G401.6 (cell line): ENCODE measurements at regions not wholly inside any gene's neighbourhood (a gene's known extent, or its start where the extent isn't known, plus 50 kb on each side); places are given as distances from the start of the nearest gene placed in this dataset.

ENCODE experiments used
- FAIRE-seq: peaks from 2 replicates; lab custom pipeline; 2012; peaks lifted over from hg19 to GRCh38; lab: Jason Lieb, UNC

DNA sequence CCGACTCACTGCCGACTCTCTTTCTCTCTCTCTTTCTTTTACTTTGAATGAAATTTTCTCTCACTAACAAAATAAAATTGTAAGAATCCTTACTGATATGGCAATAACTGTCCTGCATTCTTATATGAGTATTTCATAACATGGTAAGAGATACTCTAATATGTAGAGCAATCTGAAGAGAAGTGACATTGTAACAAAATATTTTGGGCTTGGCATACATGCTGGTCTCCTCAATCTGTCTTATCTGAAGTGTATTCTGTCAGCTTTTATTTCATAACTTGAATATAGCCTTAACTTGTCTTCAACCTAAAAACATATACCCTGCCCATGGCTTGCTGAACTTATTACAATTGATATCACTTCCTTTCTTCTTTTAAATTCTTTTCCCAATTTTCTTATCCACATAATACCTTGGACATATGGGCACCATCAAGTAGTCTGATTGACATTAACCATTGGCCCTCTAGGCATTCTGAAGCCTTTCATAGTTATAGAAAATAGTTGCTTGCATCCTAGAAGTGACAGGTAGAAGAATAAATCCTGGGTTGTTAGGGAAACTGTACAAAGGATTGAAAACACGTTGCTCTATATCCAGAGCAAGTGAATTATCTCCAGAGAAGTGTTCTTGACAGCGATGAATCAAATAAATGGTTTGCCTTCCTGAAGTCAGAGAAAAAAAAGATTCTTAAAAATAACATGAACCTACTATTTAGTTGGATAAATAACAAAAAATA lies 537.6 kb upstream of the TYRP1 start:
- no peak for FAIRE-seq

DNA sequence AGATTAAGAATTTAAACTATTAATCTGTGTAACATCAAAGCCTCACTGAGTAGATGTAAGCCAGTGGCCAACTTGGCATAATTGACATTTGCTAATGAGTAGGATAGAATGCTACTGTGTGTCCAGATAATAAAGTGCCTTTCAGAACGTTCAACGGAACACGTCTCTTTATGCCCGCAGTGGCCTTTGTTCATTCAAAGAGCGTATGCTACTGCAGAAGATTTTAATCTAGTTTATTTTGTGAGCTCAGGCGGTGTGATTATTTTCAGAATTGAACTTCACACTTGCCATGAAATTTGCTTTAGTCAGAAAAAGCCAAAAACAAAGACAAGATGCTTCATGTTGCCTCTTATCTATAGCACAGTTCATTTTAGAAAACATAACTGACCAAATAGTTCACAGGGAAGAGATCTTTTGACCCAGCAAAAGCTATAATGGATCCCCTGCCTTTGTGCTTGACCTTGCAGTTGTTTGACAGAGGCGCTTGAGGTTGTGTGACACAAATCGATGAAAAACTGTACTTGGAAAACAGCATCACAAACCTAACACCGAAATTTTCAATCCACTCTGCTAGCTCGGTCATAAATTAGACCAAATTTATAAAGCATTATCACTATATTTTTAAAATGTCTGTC lies 530.9 kb upstream of the TYRP1 start:
- FAIRE-seq: no peak

DNA sequence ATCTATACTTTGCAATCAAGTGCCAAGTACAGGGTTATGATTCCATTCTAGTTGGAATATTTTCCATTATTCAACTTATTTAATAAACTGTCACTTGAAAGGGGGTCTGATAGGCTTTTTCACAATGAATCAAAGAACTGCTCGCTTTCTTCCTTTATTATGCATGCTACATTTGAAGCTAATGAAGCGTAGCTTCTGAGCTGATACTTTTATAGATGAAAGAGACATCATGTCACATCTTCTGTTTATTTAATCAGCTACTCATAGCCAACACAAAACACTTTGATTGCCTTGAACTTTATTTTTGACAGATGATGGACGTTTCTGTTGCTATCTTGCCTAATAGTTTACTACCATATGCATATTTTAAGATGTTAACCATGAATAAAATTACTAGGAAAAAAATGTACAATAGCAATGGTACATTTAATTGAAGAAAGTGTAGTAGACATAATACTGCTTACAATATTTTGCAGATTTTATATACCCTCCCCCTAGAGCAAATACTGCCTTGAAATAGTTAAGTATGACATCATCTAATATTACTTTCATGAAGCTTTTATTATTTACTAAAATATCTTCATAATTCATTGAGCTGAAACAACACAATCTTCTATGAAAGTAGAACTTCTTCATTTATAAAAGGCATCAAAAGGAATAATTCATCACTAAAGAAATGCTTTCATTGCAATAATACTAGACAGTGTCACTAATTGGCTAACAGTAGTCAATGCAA lies 529.3 kb upstream of the TYRP1 start:
- no peak for FAIRE-seq

DNA sequence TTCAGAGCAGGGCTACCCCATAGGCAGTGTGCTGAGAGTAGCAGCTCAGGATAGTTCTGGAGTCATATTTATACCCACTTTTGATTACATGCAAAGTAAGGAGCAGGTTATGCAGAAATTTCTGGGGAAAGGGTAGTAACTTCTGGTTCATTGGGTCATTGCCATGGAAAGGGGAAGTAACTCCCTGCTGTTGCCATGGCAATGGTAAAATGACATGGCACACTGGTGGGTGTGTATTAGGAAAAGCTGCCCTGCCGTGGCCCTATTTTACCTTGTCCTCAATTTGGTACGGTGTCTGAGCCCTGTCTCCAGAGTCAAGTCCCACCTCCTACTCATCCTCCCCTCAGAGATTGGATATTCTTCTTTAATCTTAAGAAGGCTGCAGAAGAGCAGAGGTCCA lies 526.7 kb upstream of the TYRP1 start:
- no peak for FAIRE-seq

DNA sequence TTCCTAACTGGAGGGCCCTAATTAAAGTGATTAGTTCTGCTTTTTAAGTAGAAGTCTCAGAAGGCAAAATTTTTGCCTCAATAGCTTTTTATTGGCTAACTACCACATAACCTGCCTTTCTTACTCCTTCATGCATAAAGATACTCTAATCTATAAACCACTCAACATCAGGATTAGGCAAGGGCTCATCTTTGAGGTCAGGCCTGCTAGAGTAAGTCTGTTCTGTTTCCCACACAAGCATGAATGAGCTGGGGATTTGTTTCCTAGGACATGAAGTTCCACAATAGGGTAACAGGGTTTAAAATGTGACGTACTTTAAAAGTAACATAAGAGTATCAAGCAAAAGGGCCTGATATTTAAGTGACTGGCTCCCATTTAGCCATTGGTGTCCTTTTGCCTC lies 522.7 kb upstream of the TYRP1 start:
- no peak for FAIRE-seq

DNA sequence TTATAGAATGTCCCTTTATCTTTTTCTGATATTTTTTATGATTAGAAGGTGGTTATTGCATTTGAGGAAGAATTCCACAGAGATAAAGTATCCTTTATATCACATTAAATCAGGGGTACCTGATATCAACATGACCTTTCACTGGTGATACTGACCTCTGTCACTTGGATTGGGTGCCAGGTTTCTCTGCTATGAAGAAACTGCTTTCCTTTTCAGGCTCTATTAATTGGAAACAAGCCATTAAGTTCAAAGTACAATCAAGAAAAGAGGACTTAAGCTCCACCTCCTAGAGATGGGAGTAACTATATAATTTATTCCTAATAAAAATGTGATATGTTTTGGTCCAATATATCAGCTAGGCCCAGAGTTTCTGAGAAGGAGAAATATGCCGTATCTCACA lies 514.6 kb upstream of the TYRP1 start:
- FAIRE-seq: no peak

DNA sequence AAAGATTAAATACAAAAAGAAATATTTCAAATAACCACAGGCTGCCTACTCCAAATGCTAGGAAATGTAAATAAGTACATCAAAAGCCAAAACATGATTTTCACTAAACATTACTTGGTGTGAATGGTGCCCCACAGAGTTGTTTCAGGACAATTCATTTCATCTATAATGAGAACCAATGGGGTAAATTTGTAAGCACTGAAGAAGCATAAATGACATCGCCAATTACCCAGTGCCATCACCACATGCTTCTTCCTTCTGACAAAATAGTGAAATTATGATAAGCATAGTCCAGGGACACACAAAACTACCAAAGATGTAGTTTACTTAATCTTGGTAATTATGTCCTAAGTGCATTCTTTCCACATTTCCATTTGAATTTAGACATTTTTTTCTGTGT lies 510.4 kb upstream of the TYRP1 start:
- no peak for FAIRE-seq

DNA sequence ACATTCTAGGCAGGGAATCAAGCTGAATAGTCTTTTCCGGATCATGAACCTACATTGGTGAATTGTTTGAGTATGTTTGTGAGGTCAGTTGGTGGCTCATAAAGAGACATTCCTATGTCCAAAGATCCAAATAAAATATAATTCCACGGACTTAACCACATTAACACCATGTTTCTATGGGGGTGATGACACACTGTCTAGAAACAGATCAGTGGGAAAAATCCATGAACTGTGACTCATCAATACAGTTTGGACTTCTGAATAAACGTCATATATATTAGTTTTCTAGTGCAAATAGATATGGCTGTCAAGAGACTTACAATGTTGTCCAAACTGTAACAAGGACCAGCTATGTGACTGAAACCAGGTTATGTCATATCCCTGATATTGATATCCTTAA lies 509.9 kb upstream of the TYRP1 start:
- no peak for FAIRE-seq

DNA sequence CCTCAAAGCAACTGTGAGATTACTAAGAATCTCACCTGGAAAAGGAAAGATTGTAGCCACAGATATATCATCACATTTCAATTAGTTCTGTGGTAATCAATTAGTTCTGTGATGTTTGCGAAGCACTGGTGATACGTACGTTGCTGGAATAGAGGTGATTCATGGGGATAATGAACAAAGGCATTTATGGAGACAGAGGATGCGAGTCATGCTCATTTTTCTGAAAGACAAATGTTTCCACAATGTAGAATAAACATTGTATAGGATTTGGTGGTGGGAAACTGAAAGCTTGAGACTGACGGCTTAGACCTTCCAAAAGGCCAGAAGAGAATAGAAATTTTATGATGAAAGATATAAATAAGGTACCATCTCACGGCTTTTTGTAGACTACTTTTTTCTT lies 507.3 kb upstream of the TYRP1 start:
- FAIRE-seq: no peak

DNA sequence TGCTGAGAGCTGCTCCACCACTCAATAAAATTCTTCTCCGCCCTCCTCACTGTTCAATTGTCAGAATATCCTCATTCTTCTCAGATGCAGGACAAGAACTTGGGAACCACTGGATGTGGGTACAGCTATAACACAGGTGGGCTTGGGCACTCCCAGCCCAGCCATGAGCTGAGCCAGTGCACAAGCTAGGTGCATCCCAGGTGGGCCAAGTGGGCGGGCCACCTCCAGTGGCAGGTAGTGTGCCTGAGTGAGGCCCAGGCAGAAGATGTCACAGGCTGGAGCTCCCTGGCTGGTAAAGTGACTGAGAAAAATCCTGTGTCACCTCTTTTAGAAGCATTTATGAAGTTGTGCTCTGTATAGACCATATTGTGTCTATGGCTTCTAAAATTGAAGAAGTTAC lies 501.6 kb upstream of the TYRP1 start:
- FAIRE-seq: no peak

DNA sequence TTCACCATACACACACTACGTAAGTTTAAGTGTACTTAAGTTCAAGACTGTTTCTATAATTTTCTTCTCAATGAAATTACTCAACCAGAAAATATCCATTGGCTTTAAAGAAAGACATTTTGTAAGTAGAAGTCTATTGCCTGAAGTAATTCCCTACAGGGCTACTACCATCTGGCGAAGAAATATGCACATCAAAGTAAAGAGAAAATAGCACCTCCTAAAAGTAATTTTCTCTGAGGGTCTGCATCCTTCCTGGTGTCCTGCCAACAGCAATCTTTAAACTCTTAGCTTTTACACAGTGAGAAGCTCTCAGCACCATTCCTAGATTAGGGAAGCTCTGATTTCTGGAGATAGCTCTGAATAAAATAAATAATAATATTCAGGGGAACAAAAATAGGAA lies 498.5 kb upstream of the TYRP1 start:
- no peak for FAIRE-seq

DNA sequence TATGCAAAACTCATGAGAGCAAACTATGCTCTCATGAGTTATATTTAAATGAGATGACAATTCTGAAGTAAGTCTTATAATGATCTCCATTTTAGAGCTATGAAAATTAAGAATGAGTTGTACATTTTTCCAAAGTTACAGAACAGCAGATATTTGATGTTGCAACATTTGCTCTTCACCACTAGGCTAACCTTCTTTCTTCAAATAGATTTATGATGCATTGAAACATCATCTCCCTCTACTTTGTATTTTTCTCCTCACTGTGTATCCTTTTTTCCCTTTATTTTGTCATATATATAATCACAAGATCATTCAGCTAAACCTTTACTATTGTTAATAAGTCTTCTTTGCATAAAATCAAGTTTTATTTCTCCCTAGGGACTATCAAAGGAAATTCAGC lies 497.7 kb upstream of the TYRP1 start:
- FAIRE-seq: no peak

DNA sequence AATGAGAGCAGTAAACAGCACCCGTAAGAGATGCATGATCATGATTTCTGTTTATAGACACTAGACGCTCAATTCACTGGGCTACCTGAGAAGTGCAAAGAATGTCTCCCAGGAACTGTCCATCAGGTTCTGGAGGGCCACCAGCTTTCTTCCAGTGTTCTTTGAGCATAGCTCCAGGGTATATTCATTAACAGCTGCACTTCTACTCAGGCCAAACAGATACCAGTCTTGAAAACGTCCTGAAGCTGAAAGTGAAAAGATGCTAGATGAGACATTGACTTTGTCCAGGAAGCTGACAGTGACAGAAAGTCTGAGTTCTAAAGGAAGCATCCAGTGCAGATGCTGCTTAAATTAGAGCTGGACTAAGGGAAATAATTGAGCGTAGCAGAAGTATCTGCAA lies 488.7 kb upstream of the TYRP1 start:
- FAIRE-seq: no peak

DNA sequence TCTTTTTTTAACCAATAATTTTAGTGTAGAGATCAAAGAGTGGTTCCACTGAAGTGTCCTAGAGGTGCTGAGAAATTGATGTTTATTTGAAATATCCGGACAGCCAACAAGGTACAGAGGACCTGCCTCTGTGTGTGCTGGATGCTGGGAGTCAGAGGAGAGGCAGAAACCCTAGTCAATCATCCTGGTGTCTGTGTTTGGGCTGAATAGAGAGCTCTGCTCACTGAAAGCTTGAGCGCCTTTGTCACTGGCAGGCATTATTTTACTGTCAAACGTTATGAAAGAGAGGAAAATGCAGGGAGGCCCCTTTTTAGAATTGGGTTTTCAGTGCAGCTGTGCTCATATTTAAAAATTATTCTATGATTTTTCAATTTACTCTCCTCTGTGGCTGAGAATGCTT lies 480.3 kb upstream of the TYRP1 start:
- FAIRE-seq: no peak

DNA sequence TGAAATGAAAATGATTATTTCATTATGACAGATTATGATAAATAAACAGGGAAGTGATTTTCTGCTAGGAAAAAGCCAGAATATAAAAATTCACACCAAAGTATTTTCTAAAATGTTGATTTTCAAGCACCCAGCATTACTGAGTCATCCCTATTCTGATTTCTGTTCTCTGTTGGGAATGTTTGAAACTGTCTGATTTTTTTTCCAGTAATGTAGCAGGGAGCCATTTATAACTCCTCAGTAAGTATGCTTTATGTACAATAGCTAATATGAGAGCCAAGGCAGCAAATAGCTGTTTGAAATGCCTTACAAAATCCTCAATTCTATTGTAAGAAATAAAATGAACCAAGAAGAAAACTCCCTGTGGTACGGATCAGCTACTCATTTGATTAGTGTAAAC lies 471.7 kb upstream of the TYRP1 start:
- no peak for FAIRE-seq

DNA sequence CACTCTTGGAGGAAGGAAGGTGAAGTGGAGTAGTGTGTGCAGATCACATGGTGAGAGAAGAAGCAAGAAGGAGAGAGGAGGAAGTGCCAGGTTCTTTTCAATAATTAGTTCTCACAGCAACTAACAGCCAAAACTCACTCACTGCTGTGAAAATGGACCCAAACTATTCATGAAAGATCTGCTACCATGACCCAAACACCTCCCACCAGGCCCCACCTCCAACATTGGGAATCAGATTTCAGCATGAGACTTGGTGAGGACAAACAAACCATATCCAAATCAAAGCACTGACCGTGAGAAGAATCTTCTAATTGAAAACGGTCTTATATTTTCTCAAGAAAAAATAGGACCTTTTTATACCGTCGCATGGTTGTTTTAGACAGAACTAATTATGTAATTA lies 468.7 kb upstream of the TYRP1 start:
- no peak for FAIRE-seq

DNA sequence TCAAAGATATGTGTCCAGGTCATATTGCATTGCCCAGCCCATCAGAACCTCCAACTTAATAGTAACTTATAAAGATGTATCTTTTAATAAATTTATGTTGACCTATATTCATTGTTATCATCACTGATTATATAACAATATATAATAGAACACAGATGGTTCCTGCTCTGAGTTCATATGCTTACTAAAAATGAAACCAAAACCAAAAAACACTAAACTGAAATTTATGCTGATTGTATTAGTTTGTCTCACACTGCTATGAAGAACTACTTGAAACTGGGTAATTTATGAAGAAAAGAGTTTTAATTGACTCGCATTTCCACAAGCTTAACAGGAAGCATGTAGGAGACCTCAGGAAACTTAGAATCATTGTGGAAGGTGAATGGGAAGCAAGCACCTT lies 462.5 kb upstream of the TYRP1 start:
- no peak for FAIRE-seq

DNA sequence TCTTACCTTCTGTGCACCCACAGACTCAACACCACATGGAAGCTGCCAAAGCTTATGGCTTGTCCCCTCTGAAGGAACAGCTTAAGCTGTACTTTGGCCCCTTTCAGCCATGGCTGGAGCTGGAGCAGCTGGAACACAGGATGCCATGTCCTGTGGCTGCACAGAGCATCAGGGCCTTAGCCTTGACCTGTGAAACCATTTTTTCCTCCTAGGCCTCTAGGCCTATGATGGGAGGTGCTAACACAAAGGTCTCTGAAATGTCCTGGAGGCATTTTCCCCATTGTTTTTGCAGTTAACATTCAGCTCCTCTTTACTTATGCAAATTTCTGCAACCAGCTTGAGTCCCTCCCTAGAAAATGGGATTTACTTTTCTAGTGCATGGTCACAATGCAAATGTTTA lies 461.4 kb upstream of the TYRP1 start:
- FAIRE-seq: no peak

DNA sequence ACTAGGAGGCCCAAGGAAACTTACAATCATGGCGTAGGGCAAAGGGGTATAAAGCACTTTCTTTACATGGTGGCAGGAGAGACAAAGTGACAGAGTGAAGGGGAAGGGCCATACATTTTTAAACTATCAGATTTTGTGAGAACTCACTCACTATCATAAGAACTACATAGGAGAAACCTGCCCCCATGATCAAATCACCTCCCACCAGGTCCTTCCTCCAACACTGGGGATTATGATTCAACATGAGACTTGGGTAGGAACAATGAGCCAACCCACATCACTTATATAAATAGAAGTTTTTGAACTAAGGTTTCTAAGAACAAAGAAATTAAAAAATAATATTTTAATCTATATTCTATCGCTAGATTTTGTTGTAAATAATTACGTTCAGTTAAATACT lies 460.3 kb upstream of the TYRP1 start:
- no peak for FAIRE-seq

DNA sequence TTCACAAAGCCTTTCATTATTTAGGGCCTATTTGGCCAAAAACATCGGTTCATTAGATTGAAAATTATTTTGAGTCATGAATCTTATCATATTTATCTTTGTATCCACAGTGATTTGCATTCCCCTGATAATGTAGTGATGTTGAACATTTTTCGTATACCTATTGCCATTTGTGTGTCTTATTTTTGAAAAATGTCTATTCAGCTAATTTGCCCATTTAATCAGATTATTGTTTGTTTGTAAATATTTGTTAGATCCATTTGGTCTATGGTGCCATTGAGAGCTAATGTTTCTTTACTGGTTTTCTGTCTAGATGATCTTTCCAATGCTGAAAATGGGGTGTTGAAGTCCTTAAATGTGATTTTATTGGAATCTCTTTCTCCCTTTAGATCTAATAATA lies 439.2 kb upstream of the TYRP1 start:
- no peak for FAIRE-seq

DNA sequence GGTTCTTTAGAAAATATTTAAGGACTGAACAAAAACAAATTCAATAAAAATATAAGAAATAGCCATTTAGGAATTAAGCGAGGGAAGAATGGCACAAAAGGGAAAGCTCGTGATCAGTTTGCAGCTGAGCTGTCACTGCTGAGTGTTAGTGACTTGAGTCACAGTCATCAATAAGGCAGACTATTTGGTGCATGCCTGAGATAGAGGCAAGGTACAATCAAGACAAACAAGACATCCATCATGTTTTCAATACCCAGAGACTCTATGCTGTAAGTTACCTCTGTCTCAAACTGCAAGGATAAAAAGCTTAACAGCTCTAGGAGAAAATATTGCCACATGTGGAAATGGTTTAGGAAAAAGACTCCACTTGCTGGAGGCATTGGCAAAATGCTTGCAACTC lies 426.4 kb upstream of the TYRP1 start:
- FAIRE-seq: no peak

DNA sequence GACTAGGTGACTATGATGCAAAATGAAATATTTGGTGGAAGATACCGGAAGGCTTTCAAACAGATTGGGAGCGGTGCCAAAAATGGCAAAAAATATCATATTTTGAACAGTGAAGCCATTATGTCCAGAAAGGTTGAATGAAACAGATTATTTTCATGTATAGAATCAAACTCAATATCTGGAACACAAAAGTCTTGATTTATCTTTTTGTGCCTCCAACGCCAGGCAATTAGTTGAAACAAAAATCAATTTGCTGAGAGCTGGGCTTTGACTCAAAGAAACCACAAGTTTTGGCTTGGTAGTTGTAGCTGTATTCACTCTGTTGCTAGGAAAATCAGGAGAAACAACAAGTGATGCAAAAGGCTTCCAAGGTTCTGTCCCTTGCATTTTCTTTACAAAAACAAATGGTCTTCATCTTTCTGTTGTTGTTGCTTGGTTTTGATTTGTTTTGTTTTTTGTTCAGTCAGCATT lies 421.7 kb upstream of the TYRP1 start:
- no peak for FAIRE-seq

DNA sequence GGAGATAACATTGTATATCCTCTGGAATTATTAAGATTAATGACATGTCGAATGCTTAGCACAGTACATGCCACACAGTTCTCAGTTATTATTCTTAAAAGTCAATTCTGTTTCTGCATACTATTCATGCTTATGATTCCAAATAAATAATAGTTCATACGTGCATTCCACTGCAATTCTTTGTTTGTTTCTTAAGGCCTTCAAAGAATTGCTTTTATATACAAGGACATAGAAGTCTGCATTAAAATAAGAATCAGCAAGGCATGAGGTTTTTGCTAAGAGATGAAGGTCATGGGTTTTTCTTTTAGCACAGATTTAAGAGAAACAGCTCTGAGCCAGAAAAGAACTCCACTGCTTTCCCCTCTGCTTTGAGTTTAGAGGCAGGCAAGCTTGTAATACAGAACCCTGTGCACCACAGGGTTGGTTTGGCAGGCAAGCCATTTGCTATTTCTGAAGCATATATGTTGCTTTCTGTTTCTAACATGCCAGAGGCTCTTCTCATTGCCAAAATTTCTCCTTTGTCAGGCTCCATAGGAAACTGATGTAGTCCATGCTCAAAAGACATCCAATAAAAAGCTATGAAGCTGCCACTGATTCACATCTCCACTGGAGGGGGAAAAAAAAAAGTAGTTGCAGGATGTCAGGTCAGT lies 420.6 kb upstream of the TYRP1 start:
- no peak for FAIRE-seq
